HG03159 (cell line): ENCODE measurements at regions not wholly inside any gene's neighbourhood (a gene's known extent, or its start where the extent isn't known, plus 50 kb on each side); places are given as distances from the start of the nearest gene placed in this dataset.

Source experiments
- ATAC-seq: cut with Tn5 transposase; IDR thresholded peaks from one replicate; pipeline ENCODE4 v1.9.1; 2021; ENCODE audit warnings: mild to moderate bottlenecking, moderate library complexity; ENCODE audit not compliant: unreplicated experiment

GRCh38 chr3:168475704-168476103 is 380.0 kb upstream of the GOLIM4 start:
- no peak for ATAC-seq

- ATAC-seq, result no peak
Measured at GRCh38 chr3:168473334-168473890, 377.7 kb upstream of the GOLIM4 start.

- no peak for ATAC-seq
Measured at GRCh38 chr3:168472783-168473182, 377.1 kb upstream of the GOLIM4 start.

GRCh38 chr3:168470380-168470779 is 374.7 kb upstream of the GOLIM4 start:
- ATAC-seq, result no peak

- no peak for ATAC-seq
Measured at GRCh38 chr3:168469436-168469835, 373.7 kb upstream of the GOLIM4 start.

GRCh38 chr3:168467115-168467714 is 371.5 kb upstream of the GOLIM4 start:
- peak; percentile 75 for ATAC-seq

- no peak for ATAC-seq
Measured at GRCh38 chr3:168461793-168462192, 366.1 kb upstream of the GOLIM4 start.

GRCh38 chr3:168459226-168459784 is 363.6 kb upstream of the GOLIM4 start:
- no peak for ATAC-seq

- ATAC-seq, result no peak
Measured at GRCh38 chr3:168457954-168458539, 362.3 kb upstream of the GOLIM4 start.

GRCh38 chr3:168455814-168456213 is 360.1 kb upstream of the GOLIM4 start:
- ATAC-seq, result no peak

GRCh38 chr3:168453623-168454022 is 357.9 kb upstream of the GOLIM4 start:
- ATAC-seq, result no peak

GRCh38 chr3:168443965-168444364 is 348.2 kb upstream of the GOLIM4 start:
- ATAC-seq, result no peak

- no peak for ATAC-seq
Measured at GRCh38 chr3:168442502-168442901, 346.8 kb upstream of the GOLIM4 start.

- ATAC-seq, result no peak
Measured at GRCh38 chr3:168436245-168436724, 340.6 kb upstream of the GOLIM4 start.

GRCh38 chr3:168431491-168431890 is 335.8 kb upstream of the GOLIM4 start:
- ATAC-seq, result no peak

GRCh38 chr3:168427835-168428475 is 332.2 kb upstream of the GOLIM4 start:
- ATAC-seq, result no peak

- ATAC-seq, result no peak
Measured at GRCh38 chr3:168427156-168427555, 331.4 kb upstream of the GOLIM4 start.

GRCh38 chr3:168425936-168426595 is 330.3 kb upstream of the GOLIM4 start:
- ATAC-seq, result no peak

GRCh38 chr3:168424059-168424734 is 328.5 kb upstream of the GOLIM4 start:
- no peak for ATAC-seq

GRCh38 chr3:168422843-168423242 is 327.1 kb upstream of the GOLIM4 start:
- no peak for ATAC-seq

- ATAC-seq, result no peak
Measured at GRCh38 chr3:168419091-168419490, 323.4 kb upstream of the GOLIM4 start.
